ENCODE measurements at regions not wholly inside any gene's neighbourhood (a gene's known extent, or its start where the extent isn't known, plus 50 kb on each side); places are given as distances from the start of the nearest gene placed in this dataset.

GRCh38 chr6:27126046-27126814, 121.3 kb upstream of the PRSS16 start:
- TF ChIP-seq POLR2A (IDR thresholded peaks at IDR 0.05; ENCODE audit: extremely low read depth, insufficient read length) (no peak), CTCF (IDR thresholded peaks at IDR 0.05; ENCODE audit: low read depth, low read length) (no peak)

Measured in NB4 (cell line).